Tibial nerve (tissue), 4 donors: ENCODE measurements at regions not wholly inside any gene's neighbourhood (a gene's known extent, or its start where the extent isn't known, plus 50 kb on each side); places are given as distances from the start of the nearest gene placed in this dataset.

Experiments
- DNase-seq, 2 donors: peaks; one replicate each; pipeline ENCODE4 v3.0.0-alpha.2; 2019; ENCODE audit warnings: low spot score in 2 of 2
- H3K27ac ChIP-seq, 4 donors: fragments of 200-600 bp; sonication (generic) in 3 of 4; one replicate each; pipeline ENCODE4 v1.5.1; 2017 to 2019; ENCODE audit warnings: mild to moderate bottlenecking in 1 of 4
- H3K27me3 ChIP-seq, 2 donors: fragments of 200-600 bp; sonication (generic) in 1 of 2; one replicate each; pipeline versions ENCODE4 v1.5.1 to v1.6.0; 2017 to 2019
- H3K36me3 ChIP-seq, 3 donors: fragments of 200-600 bp; sonication (generic); one replicate each; pipeline ENCODE4 v1.5.1; 2018 to 2019
- H3K4me1 ChIP-seq, 4 donors: fragments of 200-600 bp; sonication (generic) in 3 of 4; one replicate each; pipeline ENCODE4 v1.5.1; 2017 to 2019
- H3K4me3 ChIP-seq, 4 donors: fragments of 200-600 bp; sonication (generic) in 3 of 4; one replicate each; pipeline ENCODE4 v1.5.1; 2017 to 2019; ENCODE audit warnings: mild to moderate bottlenecking in 1 of 4, moderate library complexity in 1 of 4
- H3K9me3 ChIP-seq, 4 donors: fragments of 200-600 bp; sonication (generic) in 3 of 4; one replicate each; pipeline ENCODE4 v1.5.1; 2017 to 2019
- CTCF ChIP-seq, 5 experiments: fragments of 200-600 bp in 3 of 5; fragments of 450-650 bp in 2 of 5; sonication (generic) in 3 of 5; IDR thresholded peaks; one replicate each; pipeline ENCODE4 v1.5.1; 2016 to 2019; ENCODE audit warnings: antibody characterized with exemption in 5 of 5, mild to moderate bottlenecking in 3 of 5, moderate library complexity in 2 of 5
- EP300 ChIP-seq, 2 donors: sonication (generic); formaldehyde crosslinking; IDR thresholded peaks; one replicate each; pipeline ENCODE4 v1.6.1; 2017; ENCODE audit warnings: antibody characterized with exemption in 2 of 2, mild to moderate bottlenecking in 1 of 2
- POLR2A ChIP-seq, 2 donors: fragments of 450-650 bp; IDR thresholded peaks; one replicate each; pipeline ENCODE4 v1.6.1; 2017; ENCODE audit warnings: antibody characterized with exemption in 2 of 2, mild to moderate bottlenecking in 2 of 2, moderate library complexity in 2 of 2
- WGBS, 2 donors: methylation state at CpG; one replicate each; pipeline ENCODE4 v1.1.5; 2018; 5-methylcytosine and 5-hydroxymethylcytosine counted together

GRCh38 chr3:153084431-153084830 lies 77.6 kb upstream of the RAP2B start:
- no peaks in the 10 kb centered on the region for H3K9me3 ChIP-seq
- H3K4me1 ChIP-seq = no peaks in the 10 kb centered on the region
- no peaks in the 10 kb centered on the region for H3K36me3 ChIP-seq
- WGBS, 2 donors = 46% methylated on average over 3 of the region's 3 CpGs
- TF ChIP-seq EP300 (IDR thresholded peaks at IDR 0.05) (no peak), CTCF (IDR thresholded peaks at IDR 0.05) (no peak), POLR2A (IDR thresholded peaks at IDR 0.05) (no peak)
- no peak for DNase-seq
- H3K27me3 ChIP-seq = no peaks in the 10 kb centered on the region
- H3K4me3 ChIP-seq = no peak overlapping the region
- H3K27ac ChIP-seq = peak overlapping the region in 2 of 4 donors; percentile 57

DNA sequence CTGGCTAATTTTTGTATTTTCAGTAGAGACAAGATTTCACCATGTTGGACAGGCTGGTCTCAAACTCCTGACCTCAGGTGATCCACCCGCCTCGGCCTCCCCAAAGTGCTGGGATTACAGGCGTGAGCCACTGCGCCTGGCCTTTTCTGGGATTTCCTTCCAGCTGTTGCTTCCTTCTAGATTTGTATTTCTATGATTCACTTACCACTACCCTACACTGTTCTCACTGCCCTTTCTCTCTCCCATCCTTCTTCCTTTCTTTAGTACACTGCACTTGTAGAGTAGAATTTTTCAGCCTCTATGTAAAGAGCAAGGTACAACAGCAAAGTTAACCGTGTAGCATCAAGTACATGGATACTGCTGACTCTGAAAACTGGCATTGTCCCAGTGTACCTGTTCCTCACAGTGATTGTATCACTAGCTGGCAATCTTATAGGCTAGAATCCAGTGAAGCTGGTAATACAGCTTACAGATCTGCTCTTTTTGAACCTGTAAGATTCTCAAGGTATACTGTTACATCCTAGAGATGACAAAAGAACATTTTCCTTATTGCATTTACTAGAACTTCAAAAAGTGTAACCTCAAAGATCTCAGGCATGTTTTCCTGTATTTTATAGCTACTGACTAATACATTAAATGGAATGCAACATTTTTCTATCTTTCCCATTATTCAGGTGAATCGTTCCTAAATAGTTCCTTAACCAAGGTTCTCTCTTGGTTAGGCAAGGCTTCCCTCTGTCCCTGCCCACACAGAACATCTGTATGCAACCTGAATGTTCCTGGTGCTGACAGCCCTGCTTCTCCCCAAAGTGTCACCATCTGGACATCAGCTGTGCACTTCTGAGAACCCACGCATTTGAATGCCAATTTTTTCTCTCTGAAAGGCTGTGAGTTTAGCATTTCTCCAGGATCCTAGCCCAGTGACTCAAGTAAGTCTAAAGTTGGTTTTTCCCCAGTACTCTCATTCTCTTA lies 74.1 kb upstream of the RAP2B start:
- H3K27me3 ChIP-seq = no peaks in the 10 kb centered on the region
- DNase-seq = peak in 1 of 2 donors; percentile 11
- no peaks in the 10 kb centered on the region for H3K4me1 ChIP-seq
- TF ChIP-seq POLR2A (IDR thresholded peaks at IDR 0.05) (no peak), CTCF (IDR thresholded peaks at IDR 0.05) (no peak), EP300 (IDR thresholded peaks at IDR 0.05) (no peak)
- H3K27ac ChIP-seq = no peak overlapping the region
- 74 to 77% methylated on average over 7 of the region's 7 CpGs for WGBS, 2 donors
- no peaks in the 10 kb centered on the region for H3K9me3 ChIP-seq
- no peaks in the 10 kb centered on the region for H3K36me3 ChIP-seq
- no peak overlapping the region for H3K4me3 ChIP-seq

DNA sequence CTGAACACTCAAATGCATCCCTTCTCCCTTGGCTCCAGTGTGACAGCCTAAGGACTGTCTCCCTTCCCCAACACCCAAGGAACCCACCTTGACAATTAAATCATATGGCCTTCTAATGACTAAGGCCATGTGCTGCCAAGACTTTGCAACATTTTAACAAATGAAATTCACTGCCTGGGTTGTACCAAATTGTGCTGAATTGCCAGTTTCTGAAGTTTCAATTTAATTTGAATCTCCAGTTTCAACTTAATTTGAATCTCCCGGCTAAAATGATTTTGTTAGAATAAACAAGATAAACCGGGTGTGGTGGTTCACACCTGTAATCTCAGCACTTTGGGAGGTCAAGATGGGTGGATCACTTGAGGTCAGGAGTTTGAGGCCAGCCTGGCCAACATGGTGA lies 72.4 kb upstream of the RAP2B start:
- no peaks in the 10 kb centered on the region for H3K9me3 ChIP-seq
- H3K36me3 ChIP-seq = no peaks in the 10 kb centered on the region
- no peak overlapping the region for H3K4me3 ChIP-seq
- H3K27ac ChIP-seq = no peak overlapping the region
- H3K27me3 ChIP-seq = no peaks in the 10 kb centered on the region
- H3K4me1 ChIP-seq = peaks cover 0 to 7% (median 2%) of the 10 kb centered on the region in 4 donors
- DNase-seq = no peak
- WGBS, 2 donors = 95 to 96% methylated on average over 2 of the region's 2 CpGs
- no peak for TF ChIP-seq CTCF (IDR thresholded peaks at IDR 0.05)
- TF ChIP-seq POLR2A (IDR thresholded peaks at IDR 0.05) = no peak

DNA sequence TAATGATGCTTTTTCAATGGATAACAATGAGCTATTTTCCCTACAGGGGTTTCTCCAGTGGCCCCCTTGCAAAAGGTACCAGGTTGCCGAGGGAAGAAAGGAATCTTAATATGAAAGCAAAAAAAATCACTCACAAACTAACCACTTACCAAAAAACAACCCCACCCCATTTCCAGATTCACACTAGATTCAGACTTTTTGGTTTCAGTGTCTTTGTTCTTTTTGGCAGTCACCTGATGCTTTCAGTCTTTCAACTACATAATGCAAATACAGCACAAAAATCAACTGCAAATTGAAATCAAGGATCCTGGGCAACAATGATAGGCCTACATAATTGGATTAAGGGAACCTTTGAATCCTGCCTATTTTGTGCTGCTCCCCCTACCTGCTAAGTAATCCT lies 71.1 kb upstream of the RAP2B start:
- Histone ChIP-seq H3K27me3 (no peaks in the 10 kb centered on the region), H3K9me3 (no peaks in the 10 kb centered on the region), H3K4me1 (peaks cover 0 to 7% (median 2%) of the 10 kb centered on the region in 4 donors), H3K27ac (no peak overlapping the region), H3K4me3 (no peak overlapping the region), H3K36me3 (no peaks in the 10 kb centered on the region)
- WGBS, 2 donors = 74 to 81% methylated on average over 1 of the region's 1 CpG
- no peak for DNase-seq
- TF ChIP-seq POLR2A (IDR thresholded peaks at IDR 0.05) (no peak), CTCF (IDR thresholded peaks at IDR 0.05) (no peak), EP300 (IDR thresholded peaks at IDR 0.05) (no peak)

DNA sequence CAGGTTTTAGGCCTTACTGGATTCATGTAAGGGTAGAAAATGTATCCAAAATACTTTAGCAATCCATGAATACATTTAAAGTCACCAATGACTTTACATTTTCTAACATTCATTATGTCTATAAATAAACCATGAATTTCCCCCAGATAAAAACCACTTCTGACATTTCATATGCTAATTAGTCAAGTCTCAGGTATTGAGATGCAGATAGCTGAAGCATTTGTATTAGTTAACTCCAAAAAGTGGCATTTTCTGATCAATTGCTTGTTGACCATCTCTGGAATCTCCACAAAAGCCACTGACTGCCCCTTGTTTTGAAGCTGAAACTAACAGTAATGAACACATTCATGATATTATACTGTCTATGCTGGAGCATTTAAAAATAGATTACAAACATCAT lies 68.4 kb upstream of the RAP2B start:
- TF ChIP-seq EP300 (IDR thresholded peaks at IDR 0.05) (no peak), CTCF (IDR thresholded peaks at IDR 0.05) (no peak), POLR2A (IDR thresholded peaks at IDR 0.05) (no peak)
- Histone ChIP-seq H3K27ac (no peak overlapping the region), H3K4me3 (no peak overlapping the region), H3K36me3 (no peaks in the 10 kb centered on the region), H3K27me3 (no peaks in the 10 kb centered on the region), H3K4me1 (peaks cover 0 to 7% (median 2%) of the 10 kb centered on the region in 4 donors), H3K9me3 (no peaks in the 10 kb centered on the region)
- no peak for DNase-seq
